Adrenal gland (tissue), 9 donors: ENCODE measurements at regions not wholly inside any gene's neighbourhood (a gene's known extent, or its start where the extent isn't known, plus 50 kb on each side); places are given as distances from the start of the nearest gene placed in this dataset.

Experiments used
- DNase-seq, 7 donors: peaks; one replicate each; pipeline ENCODE4 v3.0.0-alpha.2; 2019 to 2020
- H3K27ac ChIP-seq, 5 donors: fragments of 200-600 bp; sonication (generic) in 4 of 5; 1 replicate in 3 of 5; 2 replicates in 2 of 5; pipeline versions ENCODE4 v1.5.1 to v1.8.0; 2016 to 2020; ENCODE audit warnings: mild to moderate bottlenecking in 1 of 5
- H3K27me3 ChIP-seq: fragments of 200-600 bp; 2 replicates; pipeline ENCODE4 v1.8.0; 2021
- H3K36me3 ChIP-seq, 2 donors: fragments of 200-600 bp; replicated peaks in 1 of 2; 1 replicate in 1 of 2; 2 replicates in 1 of 2; pipeline versions ENCODE4 v1.5.1 to v1.8.0; 2018 to 2022
- H3K4me1 ChIP-seq, 2 donors: fragments of 200-600 bp; replicated peaks in 1 of 2; 1 replicate in 1 of 2; 2 replicates in 1 of 2; pipeline versions ENCODE4 v1.5.1 to v1.8.0; 2018 to 2021
- H3K4me3 ChIP-seq, 4 donors: fragments of 200-600 bp; sonication (generic) in 3 of 4; one replicate each; pipeline ENCODE4 v1.5.1; 2016 to 2018
- H3K9me3 ChIP-seq, 3 donors: fragments of 200-600 bp; sonication (generic) in 1 of 3; replicated peaks in 1 of 3; 1 replicate in 2 of 3; 2 replicates in 1 of 3; pipeline versions ENCODE4 v1.5.1 to v1.8.0; 2016 to 2021
- POLR2A ChIP-seq, 2 donors: fragments of 450-650 bp; IDR thresholded peaks; one replicate each; pipeline ENCODE4 v1.6.1; 2017; ENCODE audit warnings: antibody characterized with exemption in 2 of 2, mild to moderate bottlenecking in 2 of 2, moderate library complexity in 1 of 2
- WGBS, 4 donors: extraction: QIAGEN DNeasy Blood & Tissue Kit in 2 of 4; methylation state at CpG; one replicate each; pipeline versions ENCODE4 v1.1.5 to v1.1.7; 2013 to 2017; 5-methylcytosine and 5-hydroxymethylcytosine counted together
- intact Hi-C, 2 donors: fragments of 100-400 bp; cut with DNase I; formaldehyde crosslinking; loops; one replicate each; pipeline versions ENCODE4 v1.14.1 to v1.15.0; 2022 to 2023
- TF ChIP-seq, protein P1 (sequence below), 6 experiments: fragments of 450-650 bp in 4 of 6; fragments of 200-600 bp in 2 of 6; sonication (generic) in 1 of 6; IDR thresholded peaks; 1 replicate in 5 of 6; 2 replicates in 1 of 6; pipeline versions ENCODE4 v1.5.1 to v1.8.0; 2016 to 2021; ENCODE audit warnings: antibody characterized with exemption in 6 of 6, mild to moderate bottlenecking in 2 of 6, moderate library complexity in 1 of 6
- donor health status: healthy with polysubstance abuse.
- donor health status: Bipolar disorder and iron deficiency.
- donor health status: DM: yes; HTN: yes; CAD: no.
- donor health status: DM: no; HTN: no; CAD: no.
- donor health status: DM: no; HTN: no; CAD: no.

DNA sequence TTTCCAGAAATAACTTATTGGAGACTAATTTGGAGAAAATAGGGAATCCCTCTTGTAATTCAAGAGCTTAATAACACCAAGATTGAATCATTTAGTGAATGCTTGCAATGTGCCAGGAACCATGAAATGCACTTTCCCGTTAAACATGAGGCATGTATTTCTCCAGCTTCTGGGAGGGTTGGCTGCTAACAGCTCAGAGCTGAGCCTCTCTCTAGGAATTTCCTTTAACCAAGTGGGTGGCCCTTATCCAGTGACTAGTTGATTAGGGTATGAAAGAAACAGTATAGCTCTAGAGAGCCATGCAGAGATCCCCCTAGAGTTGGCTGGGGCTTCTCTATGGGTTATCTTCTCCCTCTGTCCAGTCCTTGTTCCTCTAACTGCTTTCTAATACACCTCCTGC lies 356.4 kb upstream of the GOT2 start:
- Histone ChIP-seq H3K4me1 (no peaks in the 10 kb centered on the region), H3K4me3 (no peak overlapping the region), H3K36me3 (no peaks in the 10 kb centered on the region), H3K27me3 (no peaks in the 10 kb centered on the region), H3K9me3 (no peaks in the 10 kb centered on the region), H3K27ac (no peak overlapping the region)
- TF ChIP-seq POLR2A (IDR thresholded peaks at IDR 0.05) = no peak
- TF ChIP-seq, protein P1, sequence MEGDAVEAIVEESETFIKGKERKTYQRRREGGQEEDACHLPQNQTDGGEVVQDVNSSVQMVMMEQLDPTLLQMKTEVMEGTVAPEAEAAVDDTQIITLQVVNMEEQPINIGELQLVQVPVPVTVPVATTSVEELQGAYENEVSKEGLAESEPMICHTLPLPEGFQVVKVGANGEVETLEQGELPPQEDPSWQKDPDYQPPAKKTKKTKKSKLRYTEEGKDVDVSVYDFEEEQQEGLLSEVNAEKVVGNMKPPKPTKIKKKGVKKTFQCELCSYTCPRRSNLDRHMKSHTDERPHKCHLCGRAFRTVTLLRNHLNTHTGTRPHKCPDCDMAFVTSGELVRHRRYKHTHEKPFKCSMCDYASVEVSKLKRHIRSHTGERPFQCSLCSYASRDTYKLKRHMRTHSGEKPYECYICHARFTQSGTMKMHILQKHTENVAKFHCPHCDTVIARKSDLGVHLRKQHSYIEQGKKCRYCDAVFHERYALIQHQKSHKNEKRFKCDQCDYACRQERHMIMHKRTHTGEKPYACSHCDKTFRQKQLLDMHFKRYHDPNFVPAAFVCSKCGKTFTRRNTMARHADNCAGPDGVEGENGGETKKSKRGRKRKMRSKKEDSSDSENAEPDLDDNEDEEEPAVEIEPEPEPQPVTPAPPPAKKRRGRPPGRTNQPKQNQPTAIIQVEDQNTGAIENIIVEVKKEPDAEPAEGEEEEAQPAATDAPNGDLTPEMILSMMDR (IDR thresholded peaks at IDR 0.05) = no peak
- DNase-seq = no peak
- intact Hi-C loops = no loop called here
- WGBS, 4 donors = 43 to 81% (median 61%) methylated on average over 1 of the region's 1 CpG

DNA sequence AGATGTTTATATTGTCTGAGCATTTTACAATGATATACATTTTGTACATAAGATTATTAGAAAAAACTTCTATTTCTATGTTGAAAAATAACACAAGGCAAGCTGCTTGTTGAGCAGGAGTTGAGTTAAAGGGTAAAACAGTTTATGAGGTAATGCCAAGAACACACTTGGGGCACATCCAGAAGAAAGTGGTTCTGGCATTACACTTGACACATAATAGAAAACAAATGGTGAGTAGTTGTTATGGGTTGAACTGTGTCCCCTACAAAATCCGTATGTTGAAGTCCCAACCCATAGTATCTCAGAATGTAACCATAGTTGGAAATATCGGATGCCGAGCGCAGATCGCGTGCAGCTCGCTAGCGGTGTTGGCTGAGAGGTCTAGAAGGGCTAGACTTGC lies 354.3 kb upstream of the GOT2 start:
- Histone ChIP-seq H3K4me1 (no peaks in the 10 kb centered on the region), H3K9me3 (no peaks in the 10 kb centered on the region), H3K36me3 (no peaks in the 10 kb centered on the region), H3K4me3 (no peak overlapping the region), H3K27me3 (no peaks in the 10 kb centered on the region), H3K27ac (no peak overlapping the region)
- intact Hi-C loops = no loop called here
- WGBS, 4 donors = 88 to 92% (median 91%) methylated on average over 8 of the region's 8 CpGs
- DNase-seq = no peak
- TF ChIP-seq POLR2A (IDR thresholded peaks at IDR 0.05) = no peak
- TF ChIP-seq, protein P1 (IDR thresholded peaks at IDR 0.05) = no peak

DNA sequence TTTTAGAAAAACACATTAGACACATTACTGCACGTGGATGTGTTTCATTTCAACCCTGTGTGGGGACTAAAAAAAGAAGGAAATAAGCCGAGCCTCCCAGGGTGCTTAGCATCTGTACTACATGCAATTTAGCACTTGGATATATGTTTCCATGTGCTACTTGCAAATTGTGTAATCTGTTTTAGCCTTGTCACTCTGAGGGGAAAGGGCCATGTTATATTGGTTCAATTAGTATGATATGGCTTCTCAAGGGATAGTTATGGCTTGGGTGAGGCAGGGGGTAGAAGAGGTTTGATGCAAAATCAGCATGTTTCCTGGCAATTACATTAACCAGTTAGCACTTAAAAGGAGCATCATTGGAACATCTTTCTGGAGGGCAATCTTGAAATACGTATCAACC lies 353.5 kb upstream of the GOT2 start:
- intact Hi-C loops = no loop called here
- DNase-seq = no peak
- no peaks in the 10 kb centered on the region for H3K9me3 ChIP-seq
- no peak for TF ChIP-seq POLR2A (IDR thresholded peaks at IDR 0.05)
- TF ChIP-seq, protein P1 (IDR thresholded peaks at IDR 0.05) = no peak
- no peaks in the 10 kb centered on the region for H3K4me1 ChIP-seq
- no peak overlapping the region for H3K4me3 ChIP-seq
- H3K36me3 ChIP-seq = no peaks in the 10 kb centered on the region
- 50 to 60% (median 57%) methylated on average over 3 of the region's 3 CpGs for WGBS, 4 donors
- no peak overlapping the region for H3K27ac ChIP-seq
- no peaks in the 10 kb centered on the region for H3K27me3 ChIP-seq

DNA sequence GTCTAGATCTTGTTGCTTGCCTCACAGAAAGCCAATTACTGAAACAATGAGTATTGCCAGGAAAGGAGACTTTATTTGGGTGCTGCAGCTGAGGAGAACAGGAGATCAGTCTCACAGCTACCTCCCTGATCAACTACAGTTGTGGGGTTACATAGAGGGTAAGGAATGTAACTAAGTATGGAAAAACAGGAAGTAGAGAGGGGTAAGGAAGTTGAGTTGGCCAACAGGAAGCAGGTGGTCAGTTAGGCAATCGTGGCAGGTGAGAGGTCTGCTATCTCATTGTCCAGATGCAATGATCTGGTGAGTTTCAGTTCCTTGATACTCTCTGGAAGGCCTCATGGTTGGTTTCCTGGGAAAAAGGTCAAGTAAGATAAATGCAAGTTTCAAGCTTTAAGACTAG lies 333.1 kb upstream of the GOT2 start:
- intact Hi-C loops = no loop called here
- H3K27ac ChIP-seq = no peak overlapping the region
- 38 to 47% (median 39%) methylated on average over 1 of the region's 1 CpG for WGBS, 4 donors
- peaks cover 0 to 3% of the 10 kb centered on the region in 2 donors for H3K4me1 ChIP-seq
- H3K9me3 ChIP-seq = no peaks in the 10 kb centered on the region
- H3K36me3 ChIP-seq = no peaks in the 10 kb centered on the region
- no peak overlapping the region for H3K4me3 ChIP-seq
- DNase-seq = peak in 6 of 7 donors; percentile 15 to 59 (median 22)
- no peaks in the 10 kb centered on the region for H3K27me3 ChIP-seq
- TF ChIP-seq, protein P1 (IDR thresholded peaks at IDR 0.05) = no peak
- no peak for TF ChIP-seq POLR2A (IDR thresholded peaks at IDR 0.05)
